ENCODE measurements at regions not wholly inside any gene's neighbourhood (a gene's known extent, or its start where the extent isn't known, plus 50 kb on each side); places are given as distances from the start of the nearest gene placed in this dataset.
A peak's percentile ranks its signal among the peaks of the same experiment; 100 is the strongest.

- H3K4me3 ChIP-seq (ENCODE audit: low read depth, low read length): no peak overlapping the region
- DNase-seq (ENCODE audit: low read depth): no peak
- no peak for TF ChIP-seq CTCF (IDR thresholded peaks at IDR 0.05; ENCODE audit: control insufficient read depth, extremely low read depth, insufficient read depth)
Measured at GRCh38 chr7:17557251-17557671, 258.8 kb downstream of the AHR start.

- DNase-seq (ENCODE audit: low read depth): no peak
- TF ChIP-seq CTCF (IDR thresholded peaks at IDR 0.05; ENCODE audit: control insufficient read depth, extremely low read depth, insufficient read depth): no peak
- H3K4me3 ChIP-seq (ENCODE audit: low read depth, low read length): no peak overlapping the region
Measured at GRCh38 chr7:17558135-17558534, 259.7 kb downstream of the AHR start.

GRCh38 chr7:17558558-17559332 is 260.3 kb downstream of the AHR start:
- DNase-seq (ENCODE audit: low read depth): peak; percentile 96
- TF ChIP-seq CTCF (IDR thresholded peaks at IDR 0.05; ENCODE audit: control insufficient read depth, extremely low read depth, insufficient read depth): 0 out of 2 replicates have a peak, but pooled peaks have one; percentile 18
- no peak overlapping the region for H3K4me3 ChIP-seq (ENCODE audit: low read depth, low read length)

GRCh38 chr7:17559388-17559787 is 260.9 kb downstream of the AHR start:
- no peak for DNase-seq (ENCODE audit: low read depth)
- no peak overlapping the region for H3K4me3 ChIP-seq (ENCODE audit: low read depth, low read length)
- TF ChIP-seq CTCF (IDR thresholded peaks at IDR 0.05; ENCODE audit: control insufficient read depth, extremely low read depth, insufficient read depth): no peak

GRCh38 chr7:17560516-17560915 is 262.1 kb downstream of the AHR start:
- no peak overlapping the region for H3K4me3 ChIP-seq (ENCODE audit: low read depth, low read length)
- no peak for DNase-seq (ENCODE audit: low read depth)

GRCh38 chr7:17560966-17561365 is 262.5 kb downstream of the AHR start:
- H3K4me3 ChIP-seq (ENCODE audit: low read depth, low read length): no peak overlapping the region
- no peak for DNase-seq (ENCODE audit: low read depth)
- TF ChIP-seq CTCF (IDR thresholded peaks at IDR 0.05; ENCODE audit: control insufficient read depth, extremely low read depth, insufficient read depth): no peak

More at GRCh38 chr7:17560516-17560915, 262.1 kb downstream of the AHR start:
- no peak for TF ChIP-seq CTCF (IDR thresholded peaks at IDR 0.05; ENCODE audit: control insufficient read depth, extremely low read depth, insufficient read depth)
